ENCODE measurements at regions not wholly inside any gene's neighbourhood (a gene's known extent, or its start where the extent isn't known, plus 50 kb on each side); places are given as distances from the start of the nearest gene placed in this dataset.
"Not testable (repeated sequence)": the region's sequence is repeated elsewhere in the genome, so short reads cannot be mapped to it uniquely, and the experiment has no call there.

- H3K27ac ChIP-seq: no peak overlapping the region
- TF ChIP-seq CTCF (IDR thresholded peaks at IDR 0.05): no peak
- no peak for TF ChIP-seq POLR2A (IDR thresholded peaks at IDR 0.05)
- no peak for DNase-seq
- H3K4me3 ChIP-seq: no peak overlapping the region
- H3K4me1 ChIP-seq (replicated peaks in 1 of 2): no peaks in the 10 kb centered on the region
- no peaks in the 10 kb centered on the region for H3K36me3 ChIP-seq (replicated peaks in 1 of 2)
- no peaks in the 10 kb centered on the region for H3K9me3 ChIP-seq (replicated peaks in 1 of 3)
- H3K27me3 ChIP-seq: no peaks in the 10 kb centered on the region
- intact Hi-C loops (cut with DNase I): no loop called here
These were observed 341.6 kb downstream of the SOX4 start for GRCh38 chr6:21935142-21935541.

- no peak overlapping the region for H3K4me3 ChIP-seq
- H3K4me1 ChIP-seq (replicated peaks in 1 of 2): no peaks in the 10 kb centered on the region
- no peaks in the 10 kb centered on the region for H3K9me3 ChIP-seq (replicated peaks in 1 of 3)
- intact Hi-C loops (cut with DNase I): no loop called here
- no peak for TF ChIP-seq POLR2A (IDR thresholded peaks at IDR 0.05)
- peak; percentile 29 to 57 (median 44) for TF ChIP-seq CTCF (IDR thresholded peaks at IDR 0.05)
- no peaks in the 10 kb centered on the region for H3K36me3 ChIP-seq (replicated peaks in 1 of 2)
- peak in 6 of 7 donors; percentile 14 to 63 (median 43) for DNase-seq
- no peaks in the 10 kb centered on the region for H3K27me3 ChIP-seq
- 30 to 38% (median 35%) methylated on average over 2 of the region's 2 CpGs for WGBS, 4 donors
- H3K27ac ChIP-seq: no peak overlapping the region
These were observed 342.0 kb downstream of the SOX4 start for GRCh38 chr6:21935561-21936028.

GRCh38 chr6:21937466-21937865, 343.9 kb downstream of the SOX4 start:
- no peak overlapping the region for H3K27ac ChIP-seq
- no peaks in the 10 kb centered on the region for H3K9me3 ChIP-seq (replicated peaks in 1 of 3)
- intact Hi-C loops (cut with DNase I): no loop called here
- H3K4me3 ChIP-seq: no peak overlapping the region
- DNase-seq: no peak
- H3K4me1 ChIP-seq (replicated peaks in 1 of 2): no peaks in the 10 kb centered on the region
- H3K36me3 ChIP-seq (replicated peaks in 1 of 2): no peaks in the 10 kb centered on the region
- TF ChIP-seq POLR2A (IDR thresholded peaks at IDR 0.05) (no peak), CTCF (IDR thresholded peaks at IDR 0.05) (no peak)
- WGBS, 4 donors: 85 to 94% (median 92%) methylated on average over 6 of the region's 6 CpGs
- no peaks in the 10 kb centered on the region for H3K27me3 ChIP-seq

GRCh38 chr6:21939066-21939465, 345.5 kb downstream of the SOX4 start:
- H3K9me3 ChIP-seq (replicated peaks in 1 of 3); H3K4me3 ChIP-seq; intact Hi-C loops (cut with DNase I); H3K4me1 ChIP-seq (replicated peaks in 1 of 2); H3K36me3 ChIP-seq (replicated peaks in 1 of 2); H3K27me3 ChIP-seq; H3K27ac ChIP-seq; DNase-seq: not testable (repeated sequence)
- 89 to 96% (median 91%) methylated on average over 8 of the region's 8 CpGs for WGBS, 4 donors

GRCh38 chr6:21941926-21942325, 348.4 kb downstream of the SOX4 start:
- intact Hi-C loops (cut with DNase I): no loop called here
- TF ChIP-seq CTCF (IDR thresholded peaks at IDR 0.05): no peak
- no peak for TF ChIP-seq POLR2A (IDR thresholded peaks at IDR 0.05)
- 89 to 97% (median 94%) methylated on average over 1 of the region's 1 CpG for WGBS, 4 donors
- no peaks in the 10 kb centered on the region for H3K36me3 ChIP-seq (replicated peaks in 1 of 2)
- no peak overlapping the region for H3K27ac ChIP-seq
- DNase-seq: no peak
- no peaks in the 10 kb centered on the region for H3K9me3 ChIP-seq (replicated peaks in 1 of 3)
- H3K4me1 ChIP-seq (replicated peaks in 1 of 2): no peaks in the 10 kb centered on the region
- no peaks in the 10 kb centered on the region for H3K27me3 ChIP-seq
- H3K4me3 ChIP-seq: no peak overlapping the region

All from adrenal gland (tissue), 9 donors.